ENCODE measurements at regions not wholly inside any gene's neighbourhood (a gene's known extent, or its start where the extent isn't known, plus 50 kb on each side); places are given as distances from the start of the nearest gene placed in this dataset.
"Not testable (repeated sequence)": the region's sequence is repeated elsewhere in the genome, so short reads cannot be mapped to it uniquely, and the experiment has no call there.

GRCh38 chr2:121142452-121142851 is 142.6 kb downstream of the TFCP2L1 start:
- Mint-ChIP-seq H3K9me3 (no peaks in the 10 kb centered on the region), H3K36me3 (no peaks in the 10 kb centered on the region), H3K4me3 (no peak overlapping the region), H3K27me3 (peaks cover 3 to 7% of the 10 kb centered on the region in 2 donors), H3K27ac (no peak overlapping the region), H3K4me1 (ENCODE audit: low read depth in 2 of 2) (no peaks in the 10 kb centered on the region)
- peak; percentile 10 for DNase-seq (ENCODE audit: low spot score)
- ATAC-seq = peak; percentile 22 to 48

GRCh38 chr2:121144111-121144510 is 140.9 kb downstream of the TFCP2L1 start:
- Mint-ChIP-seq H3K4me1 (ENCODE audit: low read depth in 2 of 2) (no peaks in the 10 kb centered on the region), H3K4me3 (no peak overlapping the region), H3K27ac (no peak overlapping the region), H3K27me3 (peaks cover 3 to 13% of the 10 kb centered on the region in 2 donors), H3K9me3 (no peaks in the 10 kb centered on the region), H3K36me3 (no peaks in the 10 kb centered on the region)
- DNase-seq (ENCODE audit: low spot score) = no peak
- no peak for ATAC-seq

DNA sequence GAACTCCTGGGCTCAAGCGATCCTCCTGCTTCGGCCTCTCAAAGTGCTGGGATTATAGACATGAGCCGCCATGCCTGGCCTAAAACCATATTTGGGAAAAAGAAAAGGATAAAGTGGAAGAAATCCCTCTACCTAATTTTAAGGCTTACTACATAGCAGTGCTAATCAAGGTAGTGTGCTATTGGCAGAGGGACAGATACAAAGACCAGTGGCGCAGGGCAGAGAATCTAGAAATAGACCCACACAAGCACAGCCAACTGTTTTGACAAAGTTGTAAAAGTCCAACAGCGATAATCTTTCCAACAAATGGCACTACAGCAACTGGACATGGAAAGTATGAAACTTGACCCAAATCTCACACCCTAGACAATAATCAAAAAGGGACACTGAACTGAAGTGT is 138.4 kb downstream of the TFCP2L1 start:
- Mint-ChIP-seq H3K4me1 (ENCODE audit: low read depth in 2 of 2) (no peaks in the 10 kb centered on the region), H3K4me3 (no peak overlapping the region)
- no peak for ATAC-seq

GRCh38 chr2:121147766-121148165 is 137.2 kb downstream of the TFCP2L1 start:
- no peaks in the 10 kb centered on the region for H3K9me3 Mint-ChIP-seq
- ATAC-seq = no peak

More for the DNA sequence above, 138.4 kb downstream of the TFCP2L1 start:
- Mint-ChIP-seq H3K27ac (no peak overlapping the region), H3K9me3 (no peaks in the 10 kb centered on the region), H3K36me3 (no peaks in the 10 kb centered on the region), H3K27me3 (peaks cover 0 to 6% of the 10 kb centered on the region in 2 donors)
- no peak for DNase-seq (ENCODE audit: low spot score)

DNA sequence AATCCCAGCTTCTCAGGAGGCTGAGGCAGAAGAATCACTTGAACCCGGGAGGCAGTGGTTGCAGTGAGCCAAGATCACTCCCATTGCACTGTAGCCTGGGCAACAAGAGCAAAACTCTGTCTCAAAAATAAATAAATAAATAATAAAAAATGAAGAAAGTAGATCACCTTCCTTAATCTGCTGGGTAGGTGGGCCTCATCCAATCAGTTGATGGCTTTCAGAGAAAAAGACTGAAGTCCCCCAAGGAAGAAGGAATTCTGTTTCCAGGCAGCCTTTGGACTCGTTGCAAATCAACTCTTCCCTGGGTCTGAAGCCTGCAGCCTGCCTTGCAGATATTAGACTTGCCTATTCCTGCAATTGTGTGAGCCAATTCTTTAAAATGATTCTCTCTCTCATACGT is 136.5 kb downstream of the TFCP2L1 start:
- H3K27ac Mint-ChIP-seq = no peak overlapping the region
- no peak overlapping the region for H3K4me3 Mint-ChIP-seq
- no peaks in the 10 kb centered on the region for H3K4me1 Mint-ChIP-seq (ENCODE audit: low read depth in 2 of 2)
- no peak for ATAC-seq
- DNase-seq (ENCODE audit: low spot score) = no peak
- H3K36me3 Mint-ChIP-seq = no peaks in the 10 kb centered on the region
- no peaks in the 10 kb centered on the region for H3K9me3 Mint-ChIP-seq
- peaks cover 0 to 6% of the 10 kb centered on the region in 2 donors for H3K27me3 Mint-ChIP-seq

More at GRCh38 chr2:121147766-121148165, 137.2 kb downstream of the TFCP2L1 start:
- no peaks in the 10 kb centered on the region for H3K4me1 Mint-ChIP-seq (ENCODE audit: low read depth in 2 of 2)
- H3K27me3 Mint-ChIP-seq = peaks cover 0 to 6% of the 10 kb centered on the region in 2 donors
- no peak overlapping the region for H3K27ac Mint-ChIP-seq
- no peaks in the 10 kb centered on the region for H3K36me3 Mint-ChIP-seq
- no peak for DNase-seq (ENCODE audit: low spot score)
- no peak overlapping the region for H3K4me3 Mint-ChIP-seq

GRCh38 chr2:121149384-121149783 is 135.6 kb downstream of the TFCP2L1 start:
- Mint-ChIP-seq H3K4me3 (no peak overlapping the region), H3K4me1 (ENCODE audit: low read depth in 2 of 2) (no peaks in the 10 kb centered on the region), H3K9me3 (no peaks in the 10 kb centered on the region), H3K27ac (no peak overlapping the region), H3K36me3 (no peaks in the 10 kb centered on the region), H3K27me3 (peaks cover 0 to 6% of the 10 kb centered on the region in 2 donors)
- ATAC-seq (peak in 1 of 2 donors; percentile 11), DNase-seq (ENCODE audit: low spot score) (no peak)

DNA sequence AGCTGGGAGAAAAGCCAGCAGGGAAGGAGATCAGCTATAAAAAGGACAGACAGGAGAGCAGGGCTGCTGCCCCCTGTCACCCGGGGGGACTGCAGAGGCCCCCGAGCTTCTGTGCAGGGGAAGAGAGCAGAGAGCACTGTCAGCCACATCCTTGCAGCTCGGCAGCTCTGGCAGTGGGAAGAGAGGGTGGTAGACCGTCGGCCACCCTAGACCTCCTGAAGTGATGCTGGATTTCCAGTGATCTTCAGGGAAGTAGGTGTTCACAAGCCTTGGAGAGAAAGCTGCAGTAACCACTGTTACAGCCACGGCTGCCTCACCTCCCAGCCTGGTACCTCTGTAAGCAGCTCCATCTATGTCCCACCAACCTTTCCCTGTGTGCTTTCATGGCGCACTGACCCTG is 134.9 kb downstream of the TFCP2L1 start:
- ATAC-seq (peak in 1 of 2 donors; percentile 30), DNase-seq (ENCODE audit: low spot score) (no peak)
- no peak overlapping the region for H3K27ac Mint-ChIP-seq
- H3K9me3 Mint-ChIP-seq = no peaks in the 10 kb centered on the region
- no peaks in the 10 kb centered on the region for H3K4me1 Mint-ChIP-seq (ENCODE audit: low read depth in 2 of 2)
- no peak overlapping the region for H3K4me3 Mint-ChIP-seq
- H3K36me3 Mint-ChIP-seq = no peaks in the 10 kb centered on the region
- peaks cover 0 to 6% of the 10 kb centered on the region in 2 donors for H3K27me3 Mint-ChIP-seq

DNA sequence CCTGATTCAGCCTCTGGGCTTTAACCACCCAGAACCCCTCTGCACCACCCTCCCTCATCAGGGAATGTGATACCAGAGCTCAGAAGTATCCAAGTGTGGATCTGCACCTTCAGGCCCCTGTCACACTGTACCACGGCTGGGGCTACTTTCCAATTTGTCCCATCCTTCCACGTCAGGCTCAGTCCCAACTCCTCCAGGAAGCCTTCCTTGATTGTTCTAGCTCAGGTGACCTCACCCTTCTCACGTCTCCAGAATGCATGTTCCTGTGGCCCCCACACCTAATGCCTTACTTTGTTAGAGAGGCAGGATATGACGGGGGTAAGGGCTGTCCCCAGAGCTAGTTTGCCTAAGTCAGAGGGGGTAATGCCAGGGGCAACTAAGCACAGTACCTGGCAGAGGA is 134.3 kb downstream of the TFCP2L1 start:
- Mint-ChIP-seq H3K4me3 (no peak overlapping the region), H3K36me3 (no peaks in the 10 kb centered on the region), H3K4me1 (ENCODE audit: low read depth in 2 of 2) (no peaks in the 10 kb centered on the region), H3K9me3 (no peaks in the 10 kb centered on the region), H3K27ac (no peak overlapping the region), H3K27me3 (peaks cover 0 to 6% of the 10 kb centered on the region in 2 donors)
- ATAC-seq (no peak), DNase-seq (ENCODE audit: low spot score) (no peak)

- Mint-ChIP-seq H3K9me3 (no peaks in the 10 kb centered on the region), H3K27ac (no peak overlapping the region), H3K4me3 (no peak overlapping the region), H3K4me1 (ENCODE audit: low read depth in 2 of 2) (no peaks in the 10 kb centered on the region), H3K36me3 (no peaks in the 10 kb centered on the region), H3K27me3 (peaks cover 0 to 6% of the 10 kb centered on the region in 2 donors)
- ATAC-seq (no peak), DNase-seq (ENCODE audit: low spot score) (no peak)
These were observed 133.5 kb downstream of the TFCP2L1 start for GRCh38 chr2:121151311-121152109.

- Mint-ChIP-seq H3K27me3 (peaks cover 0 to 6% of the 10 kb centered on the region in 2 donors), H3K9me3 (peaks cover under 1% of the 10 kb centered on the region), H3K27ac (no peak overlapping the region), H3K36me3 (peaks cover 6% of the 10 kb centered on the region), H3K4me3 (no peak overlapping the region), H3K4me1 (ENCODE audit: low read depth in 2 of 2) (no peaks in the 10 kb centered on the region)
- DNase-seq (ENCODE audit: low spot score) (no peak), ATAC-seq (no peak)
These were observed 132.1 kb downstream of the TFCP2L1 start for GRCh38 chr2:121152861-121153260.

DNA sequence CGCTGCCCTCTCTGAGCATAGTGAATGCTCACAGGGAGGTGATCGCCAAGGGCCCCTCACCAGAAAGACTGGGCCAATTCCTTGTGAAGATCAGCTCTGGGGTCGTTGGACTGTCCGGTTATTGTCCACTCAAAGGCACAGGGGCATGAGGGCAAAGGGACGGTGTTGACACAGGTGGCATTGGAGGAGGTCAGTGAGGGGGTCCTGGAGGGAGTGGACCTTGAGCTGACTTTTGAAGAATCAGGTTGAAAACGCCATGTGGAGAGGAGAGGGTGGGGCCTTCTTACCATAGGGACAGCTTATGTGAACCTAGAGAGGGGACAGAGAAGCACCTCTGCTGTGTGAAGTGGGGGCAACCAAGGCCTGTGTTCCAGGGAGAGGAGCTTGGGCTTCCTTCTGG is 131.5 kb downstream of the TFCP2L1 start:
- H3K27me3 Mint-ChIP-seq = peaks cover 0 to 6% of the 10 kb centered on the region in 2 donors
- H3K9me3 Mint-ChIP-seq = peaks cover 5% of the 10 kb centered on the region
- peaks cover 12% of the 10 kb centered on the region for H3K36me3 Mint-ChIP-seq
- ATAC-seq (no peak), DNase-seq (ENCODE audit: low spot score) (no peak)
- H3K4me1 Mint-ChIP-seq (ENCODE audit: low read depth in 2 of 2) = no peaks in the 10 kb centered on the region
- no peak overlapping the region for H3K4me3 Mint-ChIP-seq
- H3K27ac Mint-ChIP-seq = no peak overlapping the region

DNA sequence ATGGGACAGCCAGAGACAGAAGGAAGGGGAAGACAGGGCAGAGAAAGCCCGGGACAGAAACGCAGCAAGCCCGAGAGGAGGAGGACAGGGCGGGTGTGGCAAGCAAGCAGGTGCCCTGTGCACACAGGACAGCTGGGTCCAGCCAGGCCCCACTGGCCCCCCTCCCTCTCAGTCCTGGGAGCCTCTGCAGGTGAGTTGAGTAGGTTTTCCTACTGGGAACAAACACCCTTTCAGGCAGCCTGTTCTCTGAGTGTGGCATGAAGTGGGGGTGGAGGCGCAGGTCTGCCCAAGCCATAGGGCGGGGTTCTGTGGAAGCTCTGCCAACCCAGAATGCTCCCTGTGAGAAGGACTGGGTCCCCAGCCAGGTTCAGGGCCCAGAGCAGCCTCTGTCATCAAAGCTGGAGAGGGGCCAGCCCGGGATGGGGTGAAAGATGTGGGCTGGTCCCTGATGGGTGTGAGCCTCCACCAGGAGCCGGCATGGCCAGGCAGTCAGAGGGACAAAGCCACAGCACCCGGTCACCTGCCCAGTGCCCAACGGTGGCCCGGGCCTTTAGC is 129.4 kb downstream of the TFCP2L1 start:
- no peaks in the 10 kb centered on the region for H3K4me1 Mint-ChIP-seq (ENCODE audit: low read depth in 2 of 2)
- ATAC-seq = peak in 1 of 2 donors; percentile 24
- no peaks in the 10 kb centered on the region for H3K27me3 Mint-ChIP-seq
- H3K27ac Mint-ChIP-seq = no peak overlapping the region
- peaks cover 5% of the 10 kb centered on the region for H3K9me3 Mint-ChIP-seq
- DNase-seq (ENCODE audit: low spot score) = no peak
- peaks cover 16% of the 10 kb centered on the region for H3K36me3 Mint-ChIP-seq
- no peak overlapping the region for H3K4me3 Mint-ChIP-seq

DNA sequence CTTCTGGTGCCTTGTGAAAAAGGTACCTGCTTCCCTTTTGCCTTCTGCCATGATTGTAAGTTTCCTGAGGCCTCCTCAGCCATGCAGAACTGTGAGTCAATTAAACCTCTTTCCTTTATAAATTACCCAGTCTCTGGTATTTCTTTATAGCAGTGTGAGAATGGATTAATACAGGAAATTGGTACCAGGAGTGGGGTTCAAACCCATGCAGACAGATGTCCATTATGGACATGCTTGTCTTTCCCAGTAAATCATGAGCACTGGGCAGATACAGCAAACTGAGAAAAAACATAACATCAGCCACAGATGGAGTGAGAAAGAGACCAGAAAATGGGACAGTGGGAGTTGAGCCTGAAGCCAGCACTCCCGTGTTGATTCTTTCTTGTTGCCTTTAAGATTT is 127.5 kb downstream of the TFCP2L1 start:
- H3K36me3 Mint-ChIP-seq = peaks cover 16% of the 10 kb centered on the region
- not testable (repeated sequence) for H3K27ac Mint-ChIP-seq; H3K27me3 Mint-ChIP-seq; DNase-seq (ENCODE audit: low spot score); H3K4me1 Mint-ChIP-seq (ENCODE audit: low read depth in 2 of 2); ATAC-seq; H3K4me3 Mint-ChIP-seq; H3K9me3 Mint-ChIP-seq

GRCh38 chr2:121159291-121160071 is 125.5 kb downstream of the TFCP2L1 start:
- peaks cover 16% of the 10 kb centered on the region for H3K36me3 Mint-ChIP-seq
- no peaks in the 10 kb centered on the region for H3K27me3 Mint-ChIP-seq
- ATAC-seq (no peak), DNase-seq (ENCODE audit: low spot score) (no peak)
- no peaks in the 10 kb centered on the region for H3K4me1 Mint-ChIP-seq (ENCODE audit: low read depth in 2 of 2)
- peaks cover 8% of the 10 kb centered on the region for H3K9me3 Mint-ChIP-seq
- no peak overlapping the region for H3K4me3 Mint-ChIP-seq
- no peak overlapping the region for H3K27ac Mint-ChIP-seq
